ENCODE measurements at regions not wholly inside any gene's neighbourhood (a gene's known extent, or its start where the extent isn't known, plus 50 kb on each side); places are given as distances from the start of the nearest gene placed in this dataset.

DNA sequence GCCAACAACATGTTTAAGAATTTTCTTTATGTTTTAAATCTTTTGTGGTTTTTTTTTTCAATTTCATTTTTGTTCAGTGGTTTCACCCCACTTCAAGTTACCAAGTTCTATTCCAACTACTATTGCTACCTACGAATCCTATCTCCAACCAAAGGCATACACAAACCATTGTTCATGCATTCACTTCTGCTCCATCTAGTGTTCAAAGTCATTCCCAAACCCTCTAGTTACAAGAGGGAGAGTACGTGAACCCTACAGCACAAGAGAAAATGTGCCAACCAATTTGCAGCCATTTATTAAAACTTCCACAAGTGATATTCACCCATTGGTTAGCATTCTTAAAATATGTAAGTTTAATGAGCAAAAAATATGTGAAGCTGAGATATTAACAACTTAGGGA, 295.1 kb upstream of the KYNU start:
- TF ChIP-seq, protein P1, sequence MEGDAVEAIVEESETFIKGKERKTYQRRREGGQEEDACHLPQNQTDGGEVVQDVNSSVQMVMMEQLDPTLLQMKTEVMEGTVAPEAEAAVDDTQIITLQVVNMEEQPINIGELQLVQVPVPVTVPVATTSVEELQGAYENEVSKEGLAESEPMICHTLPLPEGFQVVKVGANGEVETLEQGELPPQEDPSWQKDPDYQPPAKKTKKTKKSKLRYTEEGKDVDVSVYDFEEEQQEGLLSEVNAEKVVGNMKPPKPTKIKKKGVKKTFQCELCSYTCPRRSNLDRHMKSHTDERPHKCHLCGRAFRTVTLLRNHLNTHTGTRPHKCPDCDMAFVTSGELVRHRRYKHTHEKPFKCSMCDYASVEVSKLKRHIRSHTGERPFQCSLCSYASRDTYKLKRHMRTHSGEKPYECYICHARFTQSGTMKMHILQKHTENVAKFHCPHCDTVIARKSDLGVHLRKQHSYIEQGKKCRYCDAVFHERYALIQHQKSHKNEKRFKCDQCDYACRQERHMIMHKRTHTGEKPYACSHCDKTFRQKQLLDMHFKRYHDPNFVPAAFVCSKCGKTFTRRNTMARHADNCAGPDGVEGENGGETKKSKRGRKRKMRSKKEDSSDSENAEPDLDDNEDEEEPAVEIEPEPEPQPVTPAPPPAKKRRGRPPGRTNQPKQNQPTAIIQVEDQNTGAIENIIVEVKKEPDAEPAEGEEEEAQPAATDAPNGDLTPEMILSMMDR (IDR thresholded peaks at IDR 0.05) = no peak
- no peak for TF ChIP-seq EZH2 (IDR thresholded peaks at IDR 0.05; ENCODE audit: borderline replicate concordance, insufficient read depth, low read depth, low read length, poor library complexity, severe bottlenecking)

Measured in B cell (primary cell).